ENCODE measurements at regions not wholly inside any gene's neighbourhood (a gene's known extent, or its start where the extent isn't known, plus 50 kb on each side); places are given as distances from the start of the nearest gene placed in this dataset.

DNA sequence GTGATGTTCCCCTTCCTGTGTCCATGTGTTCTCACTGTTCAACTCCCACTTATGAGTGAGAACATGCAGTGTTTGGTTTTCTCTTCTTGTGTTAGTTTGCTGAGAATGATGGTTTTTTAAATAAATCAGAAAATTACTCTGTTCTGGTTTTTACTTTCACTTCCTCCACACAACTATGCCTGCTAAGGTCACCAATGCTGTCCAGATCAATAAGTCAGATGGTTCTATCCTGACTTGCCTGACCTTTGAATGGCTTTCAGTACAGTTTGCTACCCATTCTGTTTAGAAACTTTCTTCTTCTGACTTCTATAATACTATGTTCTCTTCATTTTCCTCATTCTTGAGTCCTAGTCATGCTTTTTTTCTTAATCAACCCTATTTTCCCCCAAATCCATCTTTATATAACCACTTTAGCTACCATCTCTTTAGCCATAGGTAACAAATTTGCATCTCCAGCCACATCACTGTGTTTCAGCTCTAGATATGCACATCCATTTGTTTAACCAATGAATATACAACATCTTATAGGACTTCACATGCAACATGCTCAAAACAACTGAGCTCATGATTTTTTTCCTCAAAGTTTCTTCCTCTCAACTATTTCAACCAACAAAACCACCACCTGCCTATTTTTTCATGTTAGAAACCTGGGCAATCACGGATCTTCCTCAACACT is 58.8 kb upstream of the SLC38A11 start:
- H3K27ac ChIP-seq, result no peak overlapping the region
- no peak for TF ChIP-seq CTCF (conservative IDR thresholded peaks at IDR 0.05)

GRCh38 chr2:165011199-165011598 is 55.9 kb upstream of the SLC38A11 start:
- no peak for TF ChIP-seq CTCF (conservative IDR thresholded peaks at IDR 0.05)
- H3K27ac ChIP-seq, result no peak overlapping the region

DNA sequence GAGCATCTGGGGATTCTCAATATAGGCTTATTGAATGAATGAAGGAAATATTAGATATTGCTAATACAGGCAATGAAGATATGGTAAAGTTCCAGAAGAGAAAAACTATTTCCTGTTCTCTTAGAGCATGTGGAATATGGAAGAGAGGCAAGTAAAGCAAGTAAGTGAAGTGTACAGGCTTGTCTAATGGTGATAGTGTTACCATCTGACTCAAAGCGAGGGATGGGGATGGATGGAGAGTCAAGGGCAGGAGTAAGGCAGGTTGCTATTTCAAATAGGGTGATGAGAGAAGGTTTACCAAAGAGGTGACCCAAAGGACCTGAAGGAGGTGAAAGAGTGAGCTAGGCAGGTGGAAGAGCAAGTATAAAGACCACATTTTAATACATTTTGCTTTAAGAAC is 55.2 kb upstream of the SLC38A11 start:
- no peak for TF ChIP-seq CTCF (conservative IDR thresholded peaks at IDR 0.05)
- no peak overlapping the region for H3K27ac ChIP-seq

- H3K27ac ChIP-seq, result no peak overlapping the region
- TF ChIP-seq CTCF (conservative IDR thresholded peaks at IDR 0.05), result no peak
These were observed 54.1 kb upstream of the SLC38A11 start for GRCh38 chr2:165009466-165009865.

DNA sequence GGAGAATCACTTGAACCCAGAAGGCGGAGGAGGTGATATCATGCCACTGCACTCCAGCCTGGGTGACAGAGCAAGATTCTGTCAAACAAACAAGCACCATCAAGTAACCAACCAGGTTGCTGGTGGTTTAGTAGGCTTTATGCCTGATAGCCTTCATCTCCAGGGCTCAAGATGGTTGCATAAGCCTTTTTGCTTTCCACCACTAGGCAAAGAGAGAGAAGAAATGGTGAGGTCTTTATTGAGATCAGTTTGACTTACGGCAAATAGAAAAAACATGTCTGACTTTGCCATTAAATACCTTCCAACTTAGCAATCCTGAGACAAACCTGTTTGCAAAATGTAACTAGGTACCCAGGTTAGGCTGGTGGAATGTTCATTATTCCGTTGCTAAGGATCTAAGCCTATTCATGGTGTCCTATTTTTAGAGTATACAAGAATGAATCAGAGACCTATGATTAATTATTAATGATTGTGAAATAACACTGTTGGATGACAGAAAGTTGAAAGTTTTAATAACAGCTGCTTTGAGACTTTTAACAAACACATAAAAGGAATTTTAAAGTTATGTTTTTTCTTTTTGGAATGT is 53.5 kb upstream of the SLC38A11 start:
- no peak for TF ChIP-seq CTCF (conservative IDR thresholded peaks at IDR 0.05)
- no peak overlapping the region for H3K27ac ChIP-seq

GRCh38 chr2:165007161-165007744 is 51.9 kb upstream of the SLC38A11 start:
- H3K27ac ChIP-seq, result no peak overlapping the region
- no peak for TF ChIP-seq CTCF (conservative IDR thresholded peaks at IDR 0.05)
